ENCODE measurements at regions not wholly inside any gene's neighbourhood (a gene's known extent, or its start where the extent isn't known, plus 50 kb on each side); places are given as distances from the start of the nearest gene placed in this dataset.

DNA sequence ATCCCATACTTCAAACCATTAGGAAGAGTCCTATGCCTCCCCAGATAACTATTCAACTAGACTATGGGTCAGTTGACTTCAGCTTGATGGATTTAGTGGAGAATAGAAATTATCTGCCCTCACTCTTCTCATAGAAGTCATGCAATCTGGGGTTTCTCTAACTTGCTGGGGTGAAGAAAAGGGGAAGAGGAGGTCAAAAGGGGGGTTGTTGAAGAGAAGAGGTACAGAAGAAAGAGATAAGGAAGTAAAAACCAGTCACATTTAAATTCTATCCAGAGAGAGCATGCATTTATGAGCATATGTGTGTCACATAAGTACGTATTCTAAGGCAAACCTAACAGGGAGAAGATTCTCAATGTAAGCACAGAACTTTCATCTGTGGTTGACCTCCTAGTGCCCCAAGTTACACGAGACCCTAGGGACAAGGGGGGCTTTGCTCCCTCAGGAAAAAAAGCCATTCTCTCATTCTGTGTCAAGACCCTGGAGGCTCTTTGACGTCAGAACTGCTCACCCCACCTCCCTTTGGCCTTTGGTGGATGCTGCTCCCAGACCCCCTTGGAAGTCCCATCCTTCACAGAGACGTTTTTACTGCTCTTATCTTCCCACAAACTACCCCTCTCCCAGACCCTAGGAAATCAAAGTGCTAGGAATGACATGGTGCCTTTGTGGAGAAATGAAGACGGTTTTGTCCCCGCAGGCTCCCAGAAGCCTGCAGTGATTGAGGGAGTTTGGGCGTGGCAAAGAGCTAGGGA is 236.8 kb upstream of the TNP1 start:
- H3K27ac ChIP-seq, result no peak overlapping the region
- ATAC-seq (no peak), DNase-seq (no peak)
- no peaks in the 10 kb centered on the region for H3K4me1 ChIP-seq
- H3K4me3 ChIP-seq, result no peak overlapping the region
- no peaks in the 10 kb centered on the region for H3K9me3 ChIP-seq
- intact Hi-C loops (cut with DNase I), result no loop called here
- TF ChIP-seq, protein P1, sequence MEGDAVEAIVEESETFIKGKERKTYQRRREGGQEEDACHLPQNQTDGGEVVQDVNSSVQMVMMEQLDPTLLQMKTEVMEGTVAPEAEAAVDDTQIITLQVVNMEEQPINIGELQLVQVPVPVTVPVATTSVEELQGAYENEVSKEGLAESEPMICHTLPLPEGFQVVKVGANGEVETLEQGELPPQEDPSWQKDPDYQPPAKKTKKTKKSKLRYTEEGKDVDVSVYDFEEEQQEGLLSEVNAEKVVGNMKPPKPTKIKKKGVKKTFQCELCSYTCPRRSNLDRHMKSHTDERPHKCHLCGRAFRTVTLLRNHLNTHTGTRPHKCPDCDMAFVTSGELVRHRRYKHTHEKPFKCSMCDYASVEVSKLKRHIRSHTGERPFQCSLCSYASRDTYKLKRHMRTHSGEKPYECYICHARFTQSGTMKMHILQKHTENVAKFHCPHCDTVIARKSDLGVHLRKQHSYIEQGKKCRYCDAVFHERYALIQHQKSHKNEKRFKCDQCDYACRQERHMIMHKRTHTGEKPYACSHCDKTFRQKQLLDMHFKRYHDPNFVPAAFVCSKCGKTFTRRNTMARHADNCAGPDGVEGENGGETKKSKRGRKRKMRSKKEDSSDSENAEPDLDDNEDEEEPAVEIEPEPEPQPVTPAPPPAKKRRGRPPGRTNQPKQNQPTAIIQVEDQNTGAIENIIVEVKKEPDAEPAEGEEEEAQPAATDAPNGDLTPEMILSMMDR (IDR thresholded peaks at IDR 0.05), result no peak
- H3K36me3 ChIP-seq (ENCODE audit: insufficient read depth in 1 of 2, low read depth in 1 of 2), result no peaks in the 10 kb centered on the region
- 79 to 91% (median 86%) methylated on average over 7 of the region's 7 CpGs for WGBS, 3 donors
- H3K27me3 ChIP-seq (ENCODE audit: insufficient read depth in 3 of 3, low read length in 2 of 3), result no peaks in the 10 kb centered on the region

DNA sequence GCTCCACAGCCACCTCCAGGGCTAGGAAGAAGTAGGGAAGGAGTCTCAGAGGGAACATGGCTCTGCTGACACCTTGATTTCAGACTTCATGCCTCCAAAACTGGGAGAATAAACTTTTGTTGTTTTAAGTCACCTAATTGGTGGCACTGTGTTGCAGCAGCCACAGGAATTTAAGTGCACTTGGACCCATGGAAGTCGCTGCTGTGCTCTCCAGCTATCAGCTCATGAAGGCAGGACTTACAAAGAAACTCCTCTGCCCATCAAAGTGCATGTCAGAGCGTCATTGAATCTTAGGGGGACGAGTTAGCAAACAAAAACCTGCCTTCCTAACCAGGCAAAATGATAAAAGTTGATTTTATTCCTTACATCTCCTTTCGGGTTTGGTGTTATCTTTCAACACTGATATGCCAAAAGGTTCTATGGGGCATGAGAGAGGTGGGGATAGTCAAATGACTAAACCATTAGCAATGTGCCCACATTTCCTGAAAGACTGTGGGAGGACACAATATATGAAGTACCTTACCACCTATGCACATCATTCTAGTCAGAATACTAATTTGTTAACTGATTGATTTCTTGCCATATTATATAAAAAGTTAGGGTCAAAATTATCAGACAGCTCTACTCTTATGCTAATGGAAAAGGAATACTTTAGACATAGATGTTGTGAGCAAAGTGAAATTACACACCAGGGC is 235.8 kb upstream of the TNP1 start:
- no peak overlapping the region for H3K4me3 ChIP-seq
- no peak for ATAC-seq
- TF ChIP-seq, protein P1 (IDR thresholded peaks at IDR 0.05), result no peak
- H3K36me3 ChIP-seq (ENCODE audit: insufficient read depth in 1 of 2, low read depth in 1 of 2), result no peaks in the 10 kb centered on the region
- no peaks in the 10 kb centered on the region for H3K27me3 ChIP-seq (ENCODE audit: insufficient read depth in 3 of 3, low read length in 2 of 3)
- DNase-seq, result no peak
- intact Hi-C loops (cut with DNase I), result no loop called here
- WGBS, 3 donors, result 84 to 96% (median 90%) methylated on average over 4 of the region's 4 CpGs
- H3K27ac ChIP-seq, result no peak overlapping the region
- no peaks in the 10 kb centered on the region for H3K4me1 ChIP-seq
- no peaks in the 10 kb centered on the region for H3K9me3 ChIP-seq

DNA sequence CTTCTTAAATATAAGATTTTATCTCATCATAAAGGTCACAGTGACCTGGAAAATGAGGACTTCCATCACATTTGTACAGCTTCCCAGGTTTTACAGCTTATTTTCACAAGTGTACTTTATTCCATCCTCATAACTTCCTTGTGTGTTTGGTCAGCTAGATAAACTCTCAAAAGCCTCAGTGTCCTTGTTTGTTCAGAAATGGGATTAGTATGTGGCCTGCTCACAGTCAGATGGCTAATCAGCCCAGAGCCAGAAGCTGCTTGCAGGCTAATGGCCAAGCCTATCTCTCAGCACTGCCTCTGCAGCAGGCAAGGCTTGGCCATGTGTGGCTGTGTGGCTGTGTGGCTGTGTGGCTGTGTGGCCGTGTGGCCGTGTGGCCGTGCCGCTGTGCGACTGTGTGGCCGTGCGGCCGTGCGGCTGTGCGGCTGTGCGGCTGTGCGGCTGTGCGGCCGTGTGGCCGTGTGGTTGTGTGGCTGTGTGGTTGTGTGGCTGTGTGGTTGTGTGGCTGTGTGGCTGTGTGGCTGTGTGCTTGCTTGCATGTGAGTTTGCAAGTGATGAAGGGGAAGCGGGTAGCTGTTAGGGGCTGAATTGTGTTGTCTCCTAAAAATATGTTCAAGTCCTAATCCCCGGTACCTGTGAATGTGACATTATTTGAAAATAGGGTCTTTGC is 233.0 kb upstream of the TNP1 start:
- 69 to 89% (median 82%) methylated on average over 13 to 17 of the region's 17 CpGs for WGBS, 3 donors
- Histone ChIP-seq H3K27ac (no peak overlapping the region), H3K27me3 (ENCODE audit: insufficient read depth in 3 of 3, low read length in 2 of 3) (no peaks in the 10 kb centered on the region), H3K36me3 (ENCODE audit: insufficient read depth in 1 of 2, low read depth in 1 of 2) (no peaks in the 10 kb centered on the region), H3K4me1 (no peaks in the 10 kb centered on the region), H3K9me3 (no peaks in the 10 kb centered on the region), H3K4me3 (no peak overlapping the region)
- no peak for DNase-seq
- TF ChIP-seq, protein P1 (IDR thresholded peaks at IDR 0.05), result no peak
- intact Hi-C loops (cut with DNase I), result no loop called here
- no peak for ATAC-seq

DNA sequence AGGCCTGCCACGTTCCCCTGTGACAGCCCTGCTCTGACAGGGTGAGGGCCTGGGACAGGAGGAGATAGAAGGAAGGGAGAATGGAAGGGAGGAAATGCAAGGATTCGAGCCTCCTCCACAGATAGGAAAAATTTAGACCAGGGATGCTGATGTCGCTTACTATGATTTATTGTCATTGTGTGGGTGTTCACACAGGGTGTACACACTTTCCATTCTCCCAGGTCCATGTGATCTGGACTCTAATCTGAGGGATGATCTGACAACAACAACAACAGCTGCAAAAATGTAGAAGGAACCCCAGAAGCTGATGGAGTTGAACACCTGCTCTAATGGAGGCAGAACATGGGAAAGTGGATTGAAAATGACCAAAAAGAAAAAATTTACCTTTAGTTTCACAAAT is 231.7 kb upstream of the TNP1 start:
- H3K4me3 ChIP-seq, result no peak overlapping the region
- TF ChIP-seq, protein P1 (IDR thresholded peaks at IDR 0.05), result no peak
- H3K27me3 ChIP-seq (ENCODE audit: insufficient read depth in 3 of 3, low read length in 2 of 3), result no peaks in the 10 kb centered on the region
- H3K36me3 ChIP-seq (ENCODE audit: insufficient read depth in 1 of 2, low read depth in 1 of 2), result no peaks in the 10 kb centered on the region
- intact Hi-C loops (cut with DNase I), result no loop called here
- no peak overlapping the region for H3K27ac ChIP-seq
- no peaks in the 10 kb centered on the region for H3K9me3 ChIP-seq
- no peaks in the 10 kb centered on the region for H3K4me1 ChIP-seq
- DNase-seq (no peak), ATAC-seq (no peak)
- 53 to 81% (median 66%) methylated on average over 3 of the region's 3 CpGs for WGBS, 3 donors

Data from psoas muscle (tissue), 7 donors.